HCT116 (cell line): ENCODE measurements at regions not wholly inside any gene's neighbourhood (a gene's known extent, or its start where the extent isn't known, plus 50 kb on each side); places are given as distances from the start of the nearest gene placed in this dataset.

ENCODE experiments used
- ATAC-seq: fragments of 200-7000 bp; cut with Tn5 transposase; 2 replicates; pipeline ENCODE4 v1.9.1; 2020; ENCODE audit warnings: mild to moderate bottlenecking, moderate library complexity
- BruUV-seq: library from RNA; stranded (reverse); fragments of 400-500 nt; replicated peaks from 2 replicates; lab custom pipeline; 2021; lab: Mats Ljungman, UMichigan
- CTCF ChIA-PET: fragments of 300-600 bp; sonication (Branson Sonifier 250); formaldehyde crosslinking; loops from one replicate; lab custom pipeline; 2021; ENCODE audit warnings: antibody characterized with exemption; lab: Charles Lee
- POLR2A ChIA-PET: fragments of 300-600, 350-600 bp; sonication (Branson Sonifier 250); formaldehyde crosslinking; loops from one replicate; lab custom pipeline; 2021; ENCODE audit warnings: antibody characterized with exemption; lab: Charles Lee
- RAD21 ChIA-PET, 2 experiments: fragments of 300-600 bp; sonication (Branson Sonifier 250); formaldehyde crosslinking; loops; one replicate each; lab custom pipeline; 2023; ENCODE audit warnings: low total read pairs in 2 of 2; ENCODE audit not compliant: uncharacterized antibody in 2 of 2, unreplicated experiment in 2 of 2, low non-redundant PET in 1 of 2; lab: Charles Lee
- DNase-seq: peaks from one replicate; pipeline ENCODE4 v3.0.0-alpha.2; 2010; ENCODE audit warnings: low read depth, low spot score
- H2AFZ ChIP-seq: fragments of 200-600 bp; shearing (Covaris generic), sonication (generic); 2 replicates; pipeline ENCODE4 v1.6.1; 2017; ENCODE audit warnings: low read depth, mixed run types, mixed read lengths, antibody characterized with exemption, low read length; ENCODE audit not compliant: poor library complexity, severe bottlenecking
- H3K27ac ChIP-seq: 2 replicates; pipeline ENCODE4 v1.5.1; 2012; ENCODE audit warnings: low read depth, low read length
- H3K27me3 ChIP-seq: fragments of 200-600 bp; sonication (generic); 2 replicates; pipeline ENCODE4 v1.6.1; 2016; ENCODE audit warnings: mixed run types, low read length, mixed read lengths; ENCODE audit not compliant: insufficient read depth
- H3K36me3 ChIP-seq, 2 experiments: fragments of 200-500 bp in 1 of 2; fragments of 200-600 bp in 1 of 2; sonication (Bioruptor generic) in 1 of 2; sonication (generic) in 1 of 2; 2 replicates each; pipeline versions ENCODE4 v1.5.1 to v1.6.1; 2014 to 2016; ENCODE audit warnings: low read length in 2 of 2, inconsistent platforms in 1 of 2, mixed read lengths in 1 of 2, mixed run types in 1 of 2; ENCODE audit not compliant: insufficient read depth in 2 of 2, control insufficient read depth in 1 of 2
- H3K4me1 ChIP-seq, 2 experiments: fragments of 200-600 bp in 1 of 2; sonication (generic) in 1 of 2; 2 replicates each; pipeline versions ENCODE4 v1.5.1 to v1.6.1; 2012 to 2017; ENCODE audit warnings: low read length in 2 of 2, inconsistent platforms in 1 of 2, mild to moderate bottlenecking in 1 of 2, mixed read lengths in 1 of 2, mixed run types in 1 of 2, moderate library complexity in 1 of 2; ENCODE audit not compliant: insufficient read depth in 2 of 2, control insufficient read depth in 1 of 2
- H3K4me2 ChIP-seq: fragments of 200-600 bp; sonication (generic); 2 replicates; pipeline ENCODE4 v1.6.1; 2017; ENCODE audit warnings: mixed run types, low read length, mixed read lengths
- H3K4me3 ChIP-seq, 2 experiments: fragments of 200-600 bp in 1 of 2; sonication (generic) in 1 of 2; replicated peaks in 1 of 2; 2 replicates each; pipeline ENCODE4 v1.5.1; 2011 to 2016; ENCODE audit warnings: low read length in 2 of 2, control low read depth in 1 of 2, low read depth in 1 of 2, mild to moderate bottlenecking in 1 of 2, mixed read lengths in 1 of 2, mixed run types in 1 of 2
- H3K79me2 ChIP-seq: fragments of 200-600 bp; sonication (generic); 2 replicates; pipeline ENCODE4 v1.6.1; 2017; ENCODE audit warnings: mild to moderate bottlenecking, mixed run types, low read length, moderate library complexity, mixed read lengths; ENCODE audit not compliant: insufficient read depth
- H3K9ac ChIP-seq: fragments of 200-600 bp; sonication (generic); 2 replicates; pipeline ENCODE4 v1.6.1; 2016; ENCODE audit warnings: low read length, mixed read lengths
- H3K9me2 ChIP-seq: fragments of 200-600 bp; sonication (generic), shearing (Covaris generic); 2 replicates; pipeline ENCODE4 v1.6.1; 2017; ENCODE audit warnings: mixed run types, mild to moderate bottlenecking, moderate library complexity; ENCODE audit not compliant: insufficient read depth
- H3K9me3 ChIP-seq, 2 experiments: fragments of 200-500 bp in 1 of 2; fragments of 200-600 bp in 1 of 2; sonication (Bioruptor generic) in 1 of 2; sonication (generic) in 1 of 2; 2 replicates each; pipeline ENCODE4 v1.6.1; 2014 to 2017; ENCODE audit warnings: low read length in 2 of 2, mixed read lengths in 2 of 2, inconsistent platforms in 1 of 2, low read depth in 1 of 2, mild to moderate bottlenecking in 1 of 2, mixed run types in 1 of 2, moderate library complexity in 1 of 2; ENCODE audit not compliant: control insufficient read depth in 1 of 2, insufficient read depth in 1 of 2
- H4K20me1 ChIP-seq: fragments of 200-600 bp; sonication (generic), shearing (Covaris generic); 2 replicates; pipeline ENCODE4 v1.6.1; 2017; ENCODE audit warnings: mixed run types, mild to moderate bottlenecking, moderate library complexity; ENCODE audit not compliant: insufficient read depth
- CBX3 ChIP-seq: IDR thresholded peaks from 2 replicates; pipeline ENCODE4 v1.6.1; 2012; ENCODE audit warnings: low read depth
- CEBPB ChIP-seq: IDR thresholded peaks from 2 replicates; pipeline ENCODE4 v1.6.1; 2012; ENCODE audit warnings: low read depth
- EGR1 ChIP-seq: IDR thresholded peaks from 2 replicates; pipeline ENCODE4 v1.6.1; 2012; ENCODE audit warnings: low read depth
- ELF1 ChIP-seq: IDR thresholded peaks from 2 replicates; pipeline ENCODE4 v1.6.1; 2012; ENCODE audit warnings: low read depth, borderline replicate concordance
- EZH2 ChIP-seq: fragments of 200-600 bp; sonication (generic); IDR thresholded peaks from 2 replicates; pipeline ENCODE4 v1.6.1; 2017; ENCODE audit warnings: antibody characterized with exemption, mixed run types
- FOSL1 ChIP-seq: IDR thresholded peaks from 2 replicates; pipeline ENCODE4 v1.6.1; 2012; ENCODE audit warnings: low read depth
- JUND ChIP-seq: IDR thresholded peaks from 2 replicates; pipeline ENCODE4 v1.6.1; 2012
- POLR2A ChIP-seq: IDR thresholded peaks from 2 replicates; pipeline ENCODE4 v1.7.0; 2011; ENCODE audit warnings: borderline replicate concordance; ENCODE audit not compliant: insufficient read depth, insufficient read length; ENCODE audit errors: extremely low read depth
- POLR2AphosphoS5 ChIP-seq: IDR thresholded peaks from 2 replicates; pipeline ENCODE4 v1.6.1; 2011; ENCODE audit warnings: mild to moderate bottlenecking, low read depth, low read length, moderate library complexity
- SIN3A ChIP-seq: IDR thresholded peaks from 2 replicates; pipeline ENCODE4 v1.6.1; 2012; ENCODE audit warnings: low read depth
- TCF7L2 ChIP-seq: IDR thresholded peaks from 2 replicates; pipeline ENCODE4 v1.7.0; 2011; ENCODE audit warnings: borderline replicate concordance, inconsistent platforms; ENCODE audit not compliant: insufficient read depth, insufficient read length; ENCODE audit errors: extremely low read depth
- YY1 ChIP-seq: IDR thresholded peaks from 2 replicates; pipeline ENCODE4 v1.6.1; 2011; ENCODE audit warnings: low read length, low read depth, moderate library complexity, mild to moderate bottlenecking; ENCODE audit not compliant: insufficient replicate concordance; ENCODE audit errors: extremely low read depth
- ZBTB33 ChIP-seq: IDR thresholded peaks from 2 replicates; pipeline ENCODE4 v1.6.1; 2011; ENCODE audit warnings: mild to moderate bottlenecking, low read length, moderate library complexity; ENCODE audit not compliant: insufficient replicate concordance; ENCODE audit errors: extremely low read depth
- intact Hi-C: fragments of 100-400 bp; cut with micrococcal nuclease; formaldehyde crosslinking; loops from 2 replicates; pipeline ENCODE4 v1.10.0; 2022
- TF ChIP-seq, protein P1 (sequence below): IDR thresholded peaks from 2 replicates; pipeline ENCODE4 v1.6.1; 2012

- ChIA-PET CTCF (no interaction called here), POLR2A (no interaction called here), RAD21 (no interaction called here)
- H3K27ac ChIP-seq = no peak overlapping the region
- H3K27me3 ChIP-seq = peaks cover 56% of the 10 kb centered on the region; the same call in 1 of the 2 replicates
- no peak for DNase-seq
- no peaks in the 10 kb centered on the region for H3K79me2 ChIP-seq
- ATAC-seq = no peak
- no peaks in the 10 kb centered on the region for H3K9me2 ChIP-seq
- H2AFZ ChIP-seq = no peak overlapping the region
- intact Hi-C loops = no loop called here
- no peaks in the 10 kb centered on the region for H3K4me1 ChIP-seq
- H3K9me3 ChIP-seq = no peaks in the 10 kb centered on the region
- no peak overlapping the region for H3K4me3 ChIP-seq
- H3K4me2 ChIP-seq = no peak overlapping the region
- no peaks in the 10 kb centered on the region for H4K20me1 ChIP-seq
- H3K36me3 ChIP-seq = no peaks in the 10 kb centered on the region
- BruUV-seq = no TSS peak
- TF ChIP-seq, protein P1, sequence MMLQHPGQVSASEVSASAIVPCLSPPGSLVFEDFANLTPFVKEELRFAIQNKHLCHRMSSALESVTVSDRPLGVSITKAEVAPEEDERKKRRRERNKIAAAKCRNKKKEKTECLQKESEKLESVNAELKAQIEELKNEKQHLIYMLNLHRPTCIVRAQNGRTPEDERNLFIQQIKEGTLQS = no peak
- TF ChIP-seq TCF7L2 (no peak), JUND (no peak), EGR1 (no peak), YY1 (no peak), POLR2AphosphoS5 (no peak), POLR2A (no peak), CEBPB (no peak), FOSL1 (no peak), CBX3 (no peak), SIN3A (no peak), ZBTB33 (no peak), ELF1 (no peak), EZH2 (no peak)
- no peak overlapping the region for H3K9ac ChIP-seq
Measured at GRCh38 chr9:86547571-86547970, 193.4 kb upstream of the TUT7 start.
